Midbrain (tissue), 1 donor: ENCODE measurements at regions not wholly inside any gene's neighbourhood (a gene's known extent, or its start where the extent isn't known, plus 50 kb on each side); places are given as distances from the start of the nearest gene placed in this dataset.
A peak's percentile ranks its signal among the peaks of the same experiment; 100 is the strongest.

Experiments used
- DNase-seq: peaks from one replicate; lab custom pipeline; 2025; lab: John Stamatoyannopoulos, UW

- no peak for DNase-seq
These were observed 138.6 kb upstream of the SPEF2 start for GRCh38 chr5:35478856-35479682.

DNA sequence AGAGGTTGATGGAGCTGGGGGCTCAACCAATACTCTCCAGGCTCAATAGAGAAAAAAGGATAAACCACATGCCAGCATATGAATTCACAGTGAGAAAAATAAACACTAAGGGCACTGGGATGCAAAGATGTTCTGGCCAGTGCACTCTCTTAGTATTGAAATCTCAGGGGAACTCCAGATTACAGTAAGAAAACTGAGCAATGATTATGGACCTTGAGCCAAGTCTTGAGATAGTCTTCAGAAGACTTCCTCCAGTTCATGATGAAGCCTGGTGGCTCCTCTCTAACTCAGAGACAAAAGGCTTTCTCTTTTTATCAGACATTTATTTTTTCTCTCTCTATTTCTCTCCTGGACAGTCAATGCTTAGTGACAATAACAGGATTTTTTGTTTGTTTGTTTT is 139.8 kb upstream of the SPEF2 start:
- no peak for DNase-seq

DNA sequence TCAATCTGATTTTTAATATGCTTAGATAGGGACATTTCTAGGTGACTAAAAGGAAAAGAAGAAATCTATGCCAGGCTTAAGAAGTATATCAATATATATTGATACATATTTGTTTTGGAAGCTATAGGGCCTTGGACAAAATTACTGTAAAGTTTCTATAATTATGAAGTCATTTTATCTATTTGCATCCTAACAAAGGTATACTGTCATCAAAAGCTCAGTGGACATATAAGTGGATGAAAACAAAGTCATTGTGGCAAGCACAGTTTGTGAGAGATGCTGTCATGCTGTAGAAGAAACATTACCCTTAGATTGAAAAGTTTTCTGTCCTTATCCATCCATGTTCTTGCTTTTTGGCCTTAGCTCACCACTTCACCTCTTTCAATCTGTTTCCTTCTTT is 140.3 kb upstream of the SPEF2 start:
- no peak for DNase-seq

DNA sequence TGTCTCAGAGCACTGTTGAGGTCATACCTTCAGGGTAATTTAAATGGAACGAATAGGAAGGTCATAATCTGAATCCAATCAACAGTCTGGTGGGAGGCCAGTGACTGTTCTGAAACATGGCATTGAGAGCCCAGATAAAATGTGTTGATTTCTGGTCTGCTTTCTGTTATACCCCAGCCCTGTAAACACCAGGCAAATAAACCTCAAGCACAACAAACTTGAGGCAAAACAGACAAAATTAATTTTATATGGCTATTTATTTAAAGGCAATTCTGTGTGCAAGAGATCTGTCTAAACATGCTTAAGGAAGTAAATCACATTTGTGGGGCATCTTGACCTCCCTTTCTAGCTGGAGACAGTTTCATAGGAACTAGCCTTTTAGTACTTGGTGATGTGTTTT is 140.9 kb upstream of the SPEF2 start:
- DNase-seq: no peak

DNA sequence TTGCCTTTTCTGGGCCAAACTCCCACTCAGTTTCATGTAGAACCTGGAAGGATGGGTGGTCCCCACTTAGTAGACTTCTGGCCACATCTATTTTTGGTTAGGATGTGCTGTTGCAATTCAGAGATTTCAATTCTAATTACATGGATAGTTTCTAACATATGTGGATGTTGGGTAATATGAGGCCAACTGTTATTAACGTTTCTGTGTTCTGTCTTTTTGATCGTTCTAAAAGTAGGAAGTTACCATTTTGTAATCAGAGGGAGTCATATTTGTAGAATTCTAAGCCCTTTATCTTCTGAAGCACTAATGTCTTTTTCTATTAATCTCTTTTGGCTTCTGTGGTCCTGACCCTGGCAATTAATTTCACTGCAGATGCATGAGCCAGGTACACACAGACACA is 141.6 kb upstream of the SPEF2 start:
- no peak for DNase-seq

GRCh38 chr5:35473589-35473988 is 144.1 kb upstream of the SPEF2 start:
- no peak for DNase-seq

- no peak for DNase-seq
These were observed 146.8 kb upstream of the SPEF2 start for GRCh38 chr5:35470866-35471265.

GRCh38 chr5:35468811-35469210 is 148.9 kb upstream of the SPEF2 start:
- no peak for DNase-seq

GRCh38 chr5:35466746-35467145 is 150.9 kb upstream of the SPEF2 start:
- no peak for DNase-seq

- DNase-seq: no peak
These were observed 152.9 kb upstream of the SPEF2 start for GRCh38 chr5:35464757-35465156.

GRCh38 chr5:35461530-35461929 is 156.1 kb upstream of the SPEF2 start:
- no peak for DNase-seq

DNA sequence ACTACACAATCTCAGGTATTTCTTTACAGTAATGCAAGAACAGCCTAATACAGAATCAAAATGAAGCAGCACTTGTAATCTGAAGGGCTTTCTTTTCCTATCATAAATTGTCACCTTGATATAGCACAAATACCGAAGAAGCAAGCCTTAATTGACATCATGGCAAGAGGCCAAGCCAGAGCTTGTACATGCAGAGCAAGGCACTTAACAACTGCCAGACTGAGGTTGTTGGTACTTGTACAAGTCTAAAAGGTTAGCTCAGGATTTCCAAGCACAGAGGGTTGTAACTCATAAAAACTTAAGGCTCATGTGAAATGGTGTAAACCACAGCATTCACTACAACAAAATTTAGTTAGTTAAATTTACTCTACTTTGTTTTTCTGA is 158.8 kb upstream of the SPEF2 start:
- DNase-seq: no peak

DNA sequence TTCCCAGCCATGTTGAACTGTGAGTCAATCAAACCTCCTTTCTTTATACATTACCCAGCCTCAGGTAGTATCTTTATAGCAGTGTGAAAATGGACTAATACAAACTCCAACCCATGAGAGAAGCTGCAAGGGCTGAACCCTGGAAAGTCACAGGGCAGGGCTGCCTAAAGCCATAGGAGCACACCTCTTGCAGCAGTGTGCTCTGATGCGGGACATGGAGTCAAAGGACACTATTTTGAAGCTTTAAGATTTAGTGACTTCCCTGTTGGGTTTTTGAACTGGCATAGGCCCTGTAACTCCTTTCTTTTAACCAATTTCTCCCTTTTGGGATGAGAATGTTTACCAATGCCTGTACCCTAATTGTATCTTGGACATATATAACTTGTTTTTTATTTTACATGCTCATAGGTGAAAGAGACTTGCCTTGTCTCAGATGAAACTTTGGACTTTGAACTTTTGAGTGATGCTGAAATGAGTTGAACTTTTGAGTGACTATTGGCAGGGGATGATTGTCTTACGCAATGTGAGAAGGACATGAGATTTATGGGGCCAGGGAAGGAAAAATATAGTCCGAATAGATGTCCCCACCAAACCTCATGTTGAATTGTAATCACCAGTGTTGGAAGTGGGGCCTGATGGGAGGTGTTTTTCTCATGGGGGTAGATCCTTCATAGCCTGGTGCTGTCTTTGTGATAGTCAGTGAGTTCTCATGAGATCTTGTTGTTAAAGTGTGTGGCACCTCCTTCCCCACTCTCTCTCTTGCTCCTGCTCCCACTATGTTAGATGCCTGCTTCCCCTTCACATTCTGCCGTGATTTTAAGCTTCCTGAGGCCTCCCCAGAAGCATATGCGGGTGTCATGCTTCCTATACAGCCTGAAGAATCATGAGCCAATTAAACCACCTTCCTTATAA is 159.5 kb upstream of the SPEF2 start:
- no peak for DNase-seq

DNA sequence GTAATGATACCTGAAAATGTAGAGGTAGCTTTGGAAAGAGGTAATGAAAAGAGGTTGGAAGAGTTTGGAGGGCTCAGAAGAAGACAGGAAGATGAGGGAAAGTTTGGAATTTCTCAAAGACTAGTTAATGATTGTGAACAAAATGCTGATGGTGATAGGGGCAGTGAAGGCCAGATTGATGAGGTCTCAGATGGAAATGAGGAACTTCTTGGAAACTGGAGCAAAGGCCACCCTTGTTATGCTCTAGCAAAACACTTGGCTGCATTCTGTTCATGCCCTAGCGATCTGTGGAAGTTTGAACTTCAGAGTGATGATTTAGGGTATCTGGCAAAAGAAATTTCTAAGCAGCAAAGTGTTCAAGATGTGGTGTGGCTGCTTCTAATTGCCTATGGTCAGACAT is 161.2 kb upstream of the SPEF2 start:
- no peak for DNase-seq

DNA sequence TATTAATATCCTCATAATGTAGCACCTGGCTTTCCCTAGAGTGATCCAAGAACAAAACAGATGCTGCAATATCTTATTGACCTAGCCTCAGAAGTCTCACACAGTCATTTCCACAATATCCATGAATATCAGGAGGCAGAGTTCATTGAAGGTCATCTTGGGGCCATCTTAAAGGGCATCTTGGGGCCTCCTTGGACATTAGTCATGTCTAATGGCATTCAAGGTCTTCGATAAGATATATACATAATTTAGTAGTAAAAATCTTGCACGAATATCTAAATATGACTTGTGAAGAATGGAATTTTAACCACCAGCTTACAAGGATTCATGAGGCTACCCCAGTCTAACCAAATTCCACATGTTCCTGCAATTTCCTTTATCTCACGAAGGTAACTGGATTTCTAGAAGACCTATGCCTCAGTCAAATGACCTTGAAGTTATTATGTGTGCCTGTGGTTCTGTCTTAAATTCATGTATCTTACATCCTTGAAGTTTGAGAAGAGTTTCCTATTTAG is 163.6 kb upstream of the SPEF2 start:
- no peak for DNase-seq

DNA sequence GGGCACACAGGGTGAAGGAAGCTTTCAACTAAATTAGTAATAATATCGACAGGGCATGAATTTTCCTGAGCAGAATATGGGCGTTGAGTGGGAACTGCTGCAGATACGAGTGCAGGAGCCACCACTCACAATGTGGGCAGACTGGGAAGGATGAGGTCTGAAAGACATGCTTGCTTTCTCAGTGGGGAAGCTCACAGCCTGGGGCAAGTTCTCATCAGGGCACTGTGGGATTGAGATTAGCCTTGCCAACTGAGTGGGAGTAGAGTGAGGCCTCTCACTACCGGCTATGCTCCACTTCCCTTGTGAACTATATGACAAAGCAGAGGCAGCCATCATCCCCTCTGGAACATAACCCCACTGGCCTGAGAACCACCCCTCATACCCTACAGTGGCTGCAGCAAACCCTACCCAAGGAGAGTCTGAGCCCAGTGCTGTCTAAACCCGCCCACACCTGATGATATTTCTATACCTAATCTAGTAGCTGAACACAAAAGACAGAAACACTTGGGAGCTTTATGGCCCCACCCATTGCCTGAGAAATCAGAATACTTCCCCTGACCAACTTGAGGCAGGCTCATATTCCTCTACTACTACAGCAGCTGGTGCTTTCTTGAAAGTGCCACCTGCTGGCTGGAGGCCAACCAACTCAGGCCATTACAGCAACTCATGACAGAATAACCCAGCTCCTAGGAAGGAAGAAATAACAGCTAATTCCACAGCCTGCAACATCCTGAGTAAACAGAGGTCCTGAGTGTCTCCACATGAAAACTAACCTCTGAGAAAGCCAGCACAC is 173.7 kb upstream of the SPEF2 start:
- DNase-seq: no peak

DNA sequence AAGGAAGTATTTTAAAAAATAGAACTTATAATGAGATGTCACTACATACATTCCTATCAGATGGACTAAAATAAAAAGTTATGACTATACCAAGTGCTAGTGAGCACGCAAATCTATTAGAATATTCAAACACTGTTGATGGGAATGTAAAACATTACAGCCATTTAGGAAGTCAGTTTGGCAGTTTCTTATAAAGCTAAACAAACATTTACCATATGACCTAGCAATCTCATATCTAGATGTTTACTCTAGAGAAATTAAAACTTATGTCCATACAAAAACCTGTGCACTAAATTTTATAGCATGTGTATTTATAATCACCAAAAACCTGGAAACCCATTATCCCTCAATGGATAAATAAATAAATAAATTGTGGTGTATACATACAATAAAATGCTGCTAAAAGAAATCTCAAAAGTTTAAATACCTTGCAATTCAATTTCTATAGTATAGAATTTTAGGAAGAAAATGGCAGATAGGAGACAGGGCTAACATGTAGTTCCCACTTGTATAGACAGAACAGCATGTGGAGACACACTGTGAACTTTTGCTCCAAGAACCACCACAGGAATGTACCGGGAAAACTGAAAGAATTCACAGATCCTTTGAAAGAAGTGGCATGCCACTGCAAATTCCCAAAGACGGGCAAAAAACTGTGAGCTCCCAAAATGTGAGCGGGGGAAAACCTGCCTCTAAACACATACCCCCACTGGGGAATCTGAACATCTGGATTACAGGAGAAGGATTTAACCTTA is 174.6 kb upstream of the SPEF2 start:
- no peak for DNase-seq

DNA sequence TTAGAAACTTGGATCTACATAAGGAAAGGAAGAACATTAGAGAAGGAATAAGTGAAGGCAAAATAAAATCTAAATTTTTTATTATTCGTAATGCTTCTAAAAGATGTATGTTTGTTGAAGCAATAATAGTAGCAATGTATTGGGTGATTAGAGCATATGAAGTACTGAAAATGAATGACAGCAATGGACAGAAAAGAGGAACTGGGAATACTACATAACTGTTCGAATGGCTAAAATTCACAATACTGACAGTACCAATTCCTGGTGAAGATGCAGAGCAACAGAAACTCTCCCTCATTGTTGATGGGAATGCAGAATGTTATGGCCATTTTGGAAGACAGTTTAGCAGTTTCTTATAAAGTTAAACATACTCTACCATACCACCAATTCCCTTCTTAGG is 177.3 kb upstream of the SPEF2 start:
- no peak for DNase-seq

DNA sequence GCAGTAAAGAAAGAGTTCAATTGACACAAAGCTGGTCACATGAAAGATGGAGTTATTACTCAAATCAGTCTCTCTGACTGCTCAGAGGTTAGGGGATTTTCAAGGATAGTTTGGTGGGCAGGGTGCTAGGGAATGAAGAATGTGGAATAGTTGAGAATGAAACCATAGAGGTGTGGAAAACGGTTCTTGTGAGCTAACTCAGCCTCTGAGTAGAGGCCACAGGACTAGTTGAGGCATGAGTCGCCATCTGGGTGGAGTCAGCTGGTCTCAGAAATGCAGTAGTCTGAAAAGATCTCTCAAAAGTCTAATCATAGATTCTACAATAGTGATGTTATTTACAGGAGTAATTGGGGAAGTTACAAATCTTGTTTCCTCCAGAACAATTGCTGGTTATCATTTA is 178.9 kb upstream of the SPEF2 start:
- DNase-seq: no peak

GRCh38 chr5:35438288-35438687 is 179.4 kb upstream of the SPEF2 start:
- DNase-seq: no peak

GRCh38 chr5:35436400-35437057 is 181.1 kb upstream of the SPEF2 start:
- peak; percentile 20 for DNase-seq
